ENCODE measurements at regions not wholly inside any gene's neighbourhood (a gene's known extent, or its start where the extent isn't known, plus 50 kb on each side); places are given as distances from the start of the nearest gene placed in this dataset.

DNA sequence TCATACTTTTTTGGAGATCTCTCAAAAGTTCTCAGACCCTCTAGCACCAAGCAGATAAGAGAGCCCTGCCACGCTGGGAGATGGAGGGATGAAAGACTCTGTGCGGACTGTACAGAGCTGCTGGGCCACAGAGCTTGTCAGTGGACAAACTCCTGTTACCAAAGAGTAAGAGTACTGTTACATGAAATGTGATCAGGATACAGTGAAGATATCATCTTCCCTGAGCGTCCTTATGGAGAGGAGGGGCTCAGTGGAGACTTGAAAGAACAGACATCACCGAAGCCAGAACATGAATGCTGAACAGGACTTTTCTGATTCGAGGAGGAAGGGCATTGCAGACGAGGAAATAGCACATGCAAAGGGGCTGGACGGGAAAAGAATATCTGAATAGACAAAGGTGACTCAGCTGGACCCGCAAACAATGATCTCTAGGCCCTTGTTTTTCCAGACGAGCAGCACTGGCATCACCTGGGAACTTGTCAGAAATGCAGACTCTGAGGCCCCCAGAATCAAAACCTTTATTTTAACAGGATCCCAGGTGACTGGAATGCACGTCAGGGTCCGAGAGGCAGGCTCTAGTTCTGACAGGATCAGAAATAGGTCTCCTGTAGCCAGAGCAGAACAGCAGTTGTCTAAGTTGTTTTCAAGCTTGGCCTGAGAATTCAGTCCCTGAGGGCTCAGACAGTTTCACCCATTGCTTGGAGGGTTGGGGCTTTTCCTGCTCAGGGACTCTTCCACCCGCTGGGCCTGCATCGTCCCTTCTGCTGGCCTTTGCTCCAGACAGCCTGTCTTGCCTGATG is 277.9 kb downstream of the RPLP1 start:
- no peak overlapping the region for H3K4me3 ChIP-seq (ENCODE audit: low read depth, low read length)
- TF ChIP-seq, protein P1, sequence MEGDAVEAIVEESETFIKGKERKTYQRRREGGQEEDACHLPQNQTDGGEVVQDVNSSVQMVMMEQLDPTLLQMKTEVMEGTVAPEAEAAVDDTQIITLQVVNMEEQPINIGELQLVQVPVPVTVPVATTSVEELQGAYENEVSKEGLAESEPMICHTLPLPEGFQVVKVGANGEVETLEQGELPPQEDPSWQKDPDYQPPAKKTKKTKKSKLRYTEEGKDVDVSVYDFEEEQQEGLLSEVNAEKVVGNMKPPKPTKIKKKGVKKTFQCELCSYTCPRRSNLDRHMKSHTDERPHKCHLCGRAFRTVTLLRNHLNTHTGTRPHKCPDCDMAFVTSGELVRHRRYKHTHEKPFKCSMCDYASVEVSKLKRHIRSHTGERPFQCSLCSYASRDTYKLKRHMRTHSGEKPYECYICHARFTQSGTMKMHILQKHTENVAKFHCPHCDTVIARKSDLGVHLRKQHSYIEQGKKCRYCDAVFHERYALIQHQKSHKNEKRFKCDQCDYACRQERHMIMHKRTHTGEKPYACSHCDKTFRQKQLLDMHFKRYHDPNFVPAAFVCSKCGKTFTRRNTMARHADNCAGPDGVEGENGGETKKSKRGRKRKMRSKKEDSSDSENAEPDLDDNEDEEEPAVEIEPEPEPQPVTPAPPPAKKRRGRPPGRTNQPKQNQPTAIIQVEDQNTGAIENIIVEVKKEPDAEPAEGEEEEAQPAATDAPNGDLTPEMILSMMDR (IDR thresholded peaks at IDR 0.05; ENCODE audit: low read depth, low read length): no peak

- TF ChIP-seq, protein P1 (IDR thresholded peaks at IDR 0.05; ENCODE audit: low read depth, low read length): no peak
- no peak overlapping the region for H3K4me3 ChIP-seq (ENCODE audit: low read depth, low read length)
Measured at GRCh38 chr15:69731081-69731330, 278.4 kb downstream of the RPLP1 start.

DNA sequence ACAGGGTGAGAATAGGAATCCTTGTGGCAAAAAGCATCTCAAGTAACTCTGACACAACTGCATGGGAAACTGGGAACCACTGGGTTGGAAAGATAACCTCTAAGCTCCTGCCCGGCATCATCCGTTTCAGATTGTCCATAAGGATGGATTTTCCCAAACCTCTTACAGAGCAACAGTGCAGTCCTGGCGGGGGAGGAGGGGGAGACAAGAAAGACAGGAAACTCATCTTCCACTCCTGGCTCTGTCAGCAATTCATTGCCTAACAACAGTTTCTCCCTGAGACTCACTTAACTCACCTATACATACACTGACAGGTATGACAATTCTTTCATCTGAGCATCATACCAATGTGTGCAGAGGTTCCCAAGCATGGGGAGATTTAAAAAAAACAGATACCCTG is 279.0 kb downstream of the RPLP1 start:
- TF ChIP-seq, protein P1 (IDR thresholded peaks at IDR 0.05; ENCODE audit: low read depth, low read length): no peak
- no peak overlapping the region for H3K4me3 ChIP-seq (ENCODE audit: low read depth, low read length)

- no peak overlapping the region for H3K4me3 ChIP-seq (ENCODE audit: low read depth, low read length)
- TF ChIP-seq, protein P1 (IDR thresholded peaks at IDR 0.05; ENCODE audit: low read depth, low read length): no peak
Measured at GRCh38 chr15:69732133-69732532, 279.5 kb downstream of the RPLP1 start.

DNA sequence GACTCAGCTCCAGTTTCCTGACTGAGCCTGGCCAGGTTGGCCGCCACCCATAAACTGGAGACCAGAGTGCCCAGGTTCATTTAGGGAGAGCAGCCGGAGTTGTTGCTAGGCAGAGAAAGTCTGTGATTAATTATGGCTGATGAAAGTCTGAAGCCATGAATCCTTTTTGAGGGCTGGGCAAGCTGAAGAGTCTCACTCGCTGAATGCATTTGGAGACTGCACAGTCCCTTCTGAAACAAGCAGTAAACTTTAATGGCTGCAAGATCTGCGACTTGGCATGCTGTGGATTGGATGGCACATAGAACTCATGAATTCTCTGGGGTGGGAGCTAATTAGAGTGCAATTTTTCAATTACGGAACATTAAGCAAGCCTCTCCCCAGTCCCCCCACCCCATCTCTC is 282.1 kb downstream of the RPLP1 start:
- H3K4me3 ChIP-seq (ENCODE audit: low read depth, low read length): no peak overlapping the region
- TF ChIP-seq, protein P1 (IDR thresholded peaks at IDR 0.05; ENCODE audit: low read depth, low read length): no peak

GRCh38 chr15:69735121-69735520 is 282.5 kb downstream of the RPLP1 start:
- TF ChIP-seq, protein P1 (IDR thresholded peaks at IDR 0.05; ENCODE audit: low read depth, low read length): no peak
- no peak overlapping the region for H3K4me3 ChIP-seq (ENCODE audit: low read depth, low read length)

DNA sequence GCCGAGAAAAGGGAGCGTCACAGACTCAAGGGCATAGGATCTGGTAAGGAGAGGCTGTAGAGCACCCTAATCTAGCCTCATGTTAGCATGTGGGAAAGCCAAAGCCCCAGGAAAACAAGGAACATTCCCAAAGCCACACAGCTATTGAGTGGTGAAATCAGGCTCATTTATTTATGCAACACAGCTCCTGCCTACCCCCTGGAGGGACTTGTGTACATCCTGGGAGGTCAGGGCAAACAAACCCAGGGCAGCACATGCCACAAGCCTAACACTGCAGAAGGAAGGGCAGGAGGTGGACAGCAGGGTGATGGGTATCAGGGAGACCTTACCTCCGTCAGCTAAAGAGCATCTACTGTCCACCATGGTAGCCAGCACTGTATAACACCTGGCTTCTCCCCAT is 283.5 kb downstream of the RPLP1 start:
- TF ChIP-seq, protein P1 (IDR thresholded peaks at IDR 0.05; ENCODE audit: low read depth, low read length): no peak
- H3K4me3 ChIP-seq (ENCODE audit: low read depth, low read length): no peak overlapping the region
